Liver (tissue), 3 donors: ENCODE measurements at regions not wholly inside any gene's neighbourhood (a gene's known extent, or its start where the extent isn't known, plus 50 kb on each side); places are given as distances from the start of the nearest gene placed in this dataset.

Experiments used
- CTCF ChIP-seq: fragments of 150-350 bp; IDR thresholded peaks from 2 replicates; pipeline ENCODE4 v1.5.1; 2017; ENCODE audit warnings: improper control_type of control experiment, low read depth, low read length; ENCODE audit not compliant: missing input control
- EGR1 ChIP-seq, 2 donors: IDR thresholded peaks; 2 replicates each; pipeline ENCODE4 v1.6.1; 2016 to 2018; ENCODE audit warnings: antibody characterized with exemption in 2 of 2, low read depth in 2 of 2
- FOXA1 ChIP-seq: IDR thresholded peaks from 2 replicates; pipeline ENCODE4 v1.6.1; 2016; ENCODE audit warnings: antibody characterized with exemption
- GABPA ChIP-seq, 2 donors: IDR thresholded peaks in 1 of 2; conservative IDR thresholded peaks in 1 of 2; 2 replicates each; pipeline ENCODE4 v1.6.1; 2016; ENCODE audit warnings: antibody characterized with exemption in 2 of 2, mild to moderate bottlenecking in 1 of 2, moderate library complexity in 1 of 2
- MAX ChIP-seq: IDR thresholded peaks from 2 replicates; pipeline ENCODE4 v1.6.1; 2016; ENCODE audit warnings: antibody characterized with exemption
- RAD21 ChIP-seq, 2 donors: IDR thresholded peaks; 2 replicates each; pipeline ENCODE4 v1.6.1; 2016; ENCODE audit warnings: antibody characterized with exemption in 2 of 2, mild to moderate bottlenecking in 2 of 2
- REST ChIP-seq: IDR thresholded peaks from 2 replicates; pipeline ENCODE4 v1.6.1; 2016; ENCODE audit warnings: antibody characterized with exemption, mild to moderate bottlenecking
- TAF1 ChIP-seq: conservative IDR thresholded peaks from 2 replicates; pipeline ENCODE4 v1.6.1; 2016; ENCODE audit warnings: antibody characterized with exemption, mild to moderate bottlenecking
- YY1 ChIP-seq: IDR thresholded peaks from 2 replicates; pipeline ENCODE4 v1.6.1; 2016; ENCODE audit warnings: antibody characterized with exemption, mild to moderate bottlenecking
- ZBTB33 ChIP-seq: IDR thresholded peaks from 2 replicates; pipeline ENCODE4 v1.6.1; 2016; ENCODE audit warnings: antibody characterized with exemption
- donor health status: healthy.
- donor health status: healthy.

GRCh38 chr6:74603322-74604076 lies 602.4 kb downstream of the COL12A1 start:
- TF ChIP-seq CTCF (no peak), RAD21 (IDR thresholded peaks at IDR 0.05) (no peak), GABPA (IDR thresholded peaks at IDR 0.05 in 1 of 2, conservative IDR thresholded peaks at IDR 0.05 in 1 of 2) (no peak), REST (no peak), ZBTB33 (no peak), EGR1 (IDR thresholded peaks at IDR 0.05; ENCODE audit: low read depth in 2 of 2) (no peak), TAF1 (no peak), FOXA1 (no peak), MAX (no peak), YY1 (no peak)
